ENCODE measurements at regions not wholly inside any gene's neighbourhood (a gene's known extent, or its start where the extent isn't known, plus 50 kb on each side); places are given as distances from the start of the nearest gene placed in this dataset.
"Not testable (repeated sequence)": the region's sequence is repeated elsewhere in the genome, so short reads cannot be mapped to it uniquely, and the experiment has no call there.

- no peak overlapping the region for H3K27ac Mint-ChIP-seq
- no peaks in the 10 kb centered on the region for H3K4me1 Mint-ChIP-seq (ENCODE audit: low read depth)
- peaks cover 4% of the 10 kb centered on the region for H3K27me3 Mint-ChIP-seq
- no peaks in the 10 kb centered on the region for H3K36me3 Mint-ChIP-seq (ENCODE audit: low read depth)
- H3K4me3 Mint-ChIP-seq = no peak overlapping the region
- H3K9me3 Mint-ChIP-seq = no peaks in the 10 kb centered on the region
- DNase-seq = no peak
Measured at GRCh38 chr3:197406266-197406665, 107.9 kb upstream of the DLG1 start.

GRCh38 chr3:197404754-197405153 lies 106.3 kb upstream of the DLG1 start:
- Mint-ChIP-seq H3K4me3 (no peak overlapping the region), H3K4me1 (ENCODE audit: low read depth) (no peaks in the 10 kb centered on the region), H3K27me3 (peaks cover 4% of the 10 kb centered on the region), H3K27ac (no peak overlapping the region), H3K36me3 (ENCODE audit: low read depth) (no peaks in the 10 kb centered on the region), H3K9me3 (no peaks in the 10 kb centered on the region)
- no peak for DNase-seq

DNA sequence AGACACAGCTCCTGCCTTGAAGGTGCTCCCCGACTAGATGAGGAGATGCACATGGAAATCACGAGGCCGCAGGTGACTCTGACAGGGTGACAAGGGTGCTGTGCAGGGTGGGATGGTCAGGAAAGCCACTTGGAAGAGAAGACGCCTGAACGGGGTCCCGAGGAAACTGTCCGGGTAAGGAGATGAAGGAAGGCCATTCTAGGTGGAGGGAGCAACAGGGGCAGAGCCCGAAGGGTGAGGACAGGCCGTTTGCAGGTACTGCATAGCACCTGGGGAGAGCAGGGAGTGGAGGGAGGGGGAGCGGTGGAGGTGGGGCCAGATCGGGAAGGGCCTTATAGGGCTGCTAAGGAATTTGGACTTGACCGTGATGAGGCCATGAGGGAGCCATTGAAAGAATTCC lies 105.6 kb upstream of the DLG1 start:
- peaks cover 4% of the 10 kb centered on the region for H3K27me3 Mint-ChIP-seq
- H3K27ac Mint-ChIP-seq = no peak overlapping the region
- DNase-seq = no peak
- no peaks in the 10 kb centered on the region for H3K4me1 Mint-ChIP-seq (ENCODE audit: low read depth)
- no peaks in the 10 kb centered on the region for H3K36me3 Mint-ChIP-seq (ENCODE audit: low read depth)
- no peak overlapping the region for H3K4me3 Mint-ChIP-seq
- H3K9me3 Mint-ChIP-seq = no peaks in the 10 kb centered on the region

- H3K4me3 Mint-ChIP-seq; DNase-seq; H3K27me3 Mint-ChIP-seq; H3K36me3 Mint-ChIP-seq (ENCODE audit: low read depth); H3K27ac Mint-ChIP-seq; H3K9me3 Mint-ChIP-seq: not testable (repeated sequence)
- peaks cover 13% of the 10 kb centered on the region for H3K4me1 Mint-ChIP-seq (ENCODE audit: low read depth)
Measured at GRCh38 chr3:197402401-197402800, 104.0 kb upstream of the DLG1 start.

DNA sequence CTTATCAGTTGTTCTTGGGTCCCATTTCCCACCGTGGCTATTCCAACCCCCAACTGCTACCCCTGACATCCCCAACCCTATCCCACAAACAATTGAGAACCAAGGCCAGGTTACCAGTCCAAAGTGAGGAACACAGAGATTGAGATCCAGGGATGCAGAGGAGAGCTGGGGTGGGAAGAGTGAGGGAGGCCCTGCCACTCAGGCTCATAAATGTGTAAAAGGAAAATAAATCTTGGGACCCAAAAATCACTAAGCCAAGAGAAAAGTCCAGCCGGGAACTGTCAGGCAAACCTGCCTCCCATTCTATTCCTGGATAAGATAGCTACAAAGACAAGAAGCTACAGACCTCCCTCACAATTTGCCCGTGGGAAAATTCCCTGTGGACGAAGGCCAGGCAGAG lies 101.1 kb upstream of the DLG1 start:
- no peak for DNase-seq
- no peak overlapping the region for H3K27ac Mint-ChIP-seq
- H3K36me3 Mint-ChIP-seq (ENCODE audit: low read depth) = no peaks in the 10 kb centered on the region
- H3K9me3 Mint-ChIP-seq = no peaks in the 10 kb centered on the region
- peaks cover 23% of the 10 kb centered on the region for H3K4me1 Mint-ChIP-seq (ENCODE audit: low read depth)
- H3K27me3 Mint-ChIP-seq = peaks cover 8% of the 10 kb centered on the region
- no peak overlapping the region for H3K4me3 Mint-ChIP-seq

DNA sequence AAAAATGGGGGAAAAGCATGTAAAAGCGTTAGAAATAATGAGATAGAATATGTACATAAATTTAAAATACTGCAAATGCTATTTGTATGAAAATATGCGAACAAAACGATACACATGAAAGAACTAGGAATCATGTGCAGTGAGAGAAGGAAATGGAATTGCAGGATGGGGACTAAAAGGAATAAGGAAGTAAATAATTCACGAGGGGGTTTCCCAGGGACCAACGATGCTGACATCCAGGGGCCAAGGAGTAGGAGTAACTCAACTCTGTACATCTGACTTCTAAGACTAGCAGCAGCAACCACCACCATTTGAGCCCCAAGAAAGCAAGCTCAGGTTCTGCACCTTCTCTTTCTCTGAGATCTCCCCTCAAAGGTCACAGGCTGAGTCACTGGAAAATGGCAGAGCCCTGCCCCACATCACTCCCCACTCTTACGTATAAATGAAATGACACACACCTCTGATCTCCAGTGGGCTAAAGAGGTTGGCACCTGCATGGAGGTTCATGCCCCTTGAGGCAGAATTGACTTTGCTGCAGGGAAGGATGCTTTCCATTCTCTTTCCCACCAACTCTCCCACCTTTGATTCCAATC lies 100.0 kb upstream of the DLG1 start:
- Mint-ChIP-seq H3K4me1 (ENCODE audit: low read depth) (peaks cover 28% of the 10 kb centered on the region), H3K9me3 (no peaks in the 10 kb centered on the region), H3K27me3 (peaks cover 8% of the 10 kb centered on the region), H3K27ac (no peak overlapping the region), H3K4me3 (no peak overlapping the region), H3K36me3 (ENCODE audit: low read depth) (no peaks in the 10 kb centered on the region)
- DNase-seq = no peak

DNA sequence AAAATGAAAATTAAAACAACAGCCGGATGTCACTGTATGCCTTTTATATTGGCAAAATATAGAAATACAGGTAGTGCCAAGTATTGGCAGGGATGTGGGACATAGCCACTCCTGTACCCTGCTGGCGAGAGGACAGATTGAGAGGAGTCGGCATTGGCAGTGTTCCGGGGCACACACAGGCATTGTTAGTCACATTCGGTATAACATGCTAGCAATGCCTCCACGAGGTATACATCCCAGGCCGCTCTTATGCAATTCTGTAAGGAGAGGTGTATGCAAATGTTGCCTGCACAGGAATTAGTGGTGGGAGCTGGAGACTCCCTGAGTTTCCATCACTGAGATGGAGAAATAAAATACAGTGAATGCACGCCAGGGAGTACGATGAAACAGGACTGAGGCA lies 99.4 kb upstream of the DLG1 start:
- Mint-ChIP-seq H3K9me3 (no peaks in the 10 kb centered on the region), H3K4me3 (no peak overlapping the region), H3K27me3 (peaks cover 13% of the 10 kb centered on the region), H3K27ac (no peak overlapping the region), H3K4me1 (ENCODE audit: low read depth) (peaks cover 28% of the 10 kb centered on the region), H3K36me3 (ENCODE audit: low read depth) (no peaks in the 10 kb centered on the region)
- no peak for DNase-seq

- DNase-seq = peak; percentile 53
- peak overlapping the region; percentile 41 for H3K27ac Mint-ChIP-seq
- peaks cover 22% of the 10 kb centered on the region for H3K27me3 Mint-ChIP-seq
- H3K9me3 Mint-ChIP-seq = no peaks in the 10 kb centered on the region
- H3K4me3 Mint-ChIP-seq = no peak overlapping the region
- no peaks in the 10 kb centered on the region for H3K36me3 Mint-ChIP-seq (ENCODE audit: low read depth)
- H3K4me1 Mint-ChIP-seq (ENCODE audit: low read depth) = peaks cover 28% of the 10 kb centered on the region
Measured at GRCh38 chr3:197394464-197395321, 96.3 kb upstream of the DLG1 start.

GRCh38 chr3:197394126-197394463 lies 95.7 kb upstream of the DLG1 start:
- not testable (repeated sequence) for DNase-seq; H3K36me3 Mint-ChIP-seq (ENCODE audit: low read depth); H3K4me3 Mint-ChIP-seq; H3K9me3 Mint-ChIP-seq
- Mint-ChIP-seq H3K27ac (peak overlapping the region; percentile 41), H3K4me1 (ENCODE audit: low read depth) (peaks cover 28% of the 10 kb centered on the region), H3K27me3 (peaks cover 22% of the 10 kb centered on the region)

- peaks cover 22% of the 10 kb centered on the region for H3K27me3 Mint-ChIP-seq
- no peak for DNase-seq
- H3K9me3 Mint-ChIP-seq = no peaks in the 10 kb centered on the region
- peaks cover 26% of the 10 kb centered on the region for H3K4me1 Mint-ChIP-seq (ENCODE audit: low read depth)
- no peaks in the 10 kb centered on the region for H3K36me3 Mint-ChIP-seq (ENCODE audit: low read depth)
- H3K4me3 Mint-ChIP-seq = no peak overlapping the region
- H3K27ac Mint-ChIP-seq = no peak overlapping the region
Measured at GRCh38 chr3:197393711-197394110, 95.3 kb upstream of the DLG1 start.

DNA sequence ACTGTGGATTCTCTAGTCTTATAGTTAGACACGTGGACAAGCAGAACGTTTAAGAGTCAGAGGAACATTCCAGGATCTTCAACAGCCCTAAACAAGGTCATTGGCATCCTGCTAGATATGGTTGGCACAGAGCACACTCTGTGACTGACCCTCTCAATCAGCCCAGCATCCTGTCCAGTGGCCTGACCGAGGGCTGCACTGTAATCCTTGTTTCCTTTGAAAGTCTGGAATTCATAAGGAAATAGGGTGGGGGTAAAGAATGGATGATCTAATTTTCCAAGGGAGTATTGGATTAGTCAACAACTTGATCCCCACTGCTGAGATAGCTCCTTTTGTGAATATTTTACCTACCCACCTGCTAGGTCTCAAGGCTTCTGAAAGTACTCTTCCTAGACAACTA lies 94.5 kb upstream of the DLG1 start:
- no peaks in the 10 kb centered on the region for H3K9me3 Mint-ChIP-seq
- DNase-seq = no peak
- no peak overlapping the region for H3K27ac Mint-ChIP-seq

GRCh38 chr3:197381371-197381770 lies 83.0 kb upstream of the DLG1 start:
- Mint-ChIP-seq H3K27ac (no peak overlapping the region), H3K9me3 (no peaks in the 10 kb centered on the region), H3K27me3 (peaks cover 6% of the 10 kb centered on the region), H3K36me3 (ENCODE audit: low read depth) (no peaks in the 10 kb centered on the region), H3K4me3 (no peak overlapping the region), H3K4me1 (ENCODE audit: low read depth) (no peaks in the 10 kb centered on the region)
- DNase-seq = no peak

More for the DNA sequence above, 94.5 kb upstream of the DLG1 start:
- Mint-ChIP-seq H3K4me1 (ENCODE audit: low read depth) (peaks cover 19% of the 10 kb centered on the region), H3K4me3 (no peak overlapping the region), H3K27me3 (peaks cover 22% of the 10 kb centered on the region), H3K36me3 (ENCODE audit: low read depth) (no peaks in the 10 kb centered on the region)

DNA sequence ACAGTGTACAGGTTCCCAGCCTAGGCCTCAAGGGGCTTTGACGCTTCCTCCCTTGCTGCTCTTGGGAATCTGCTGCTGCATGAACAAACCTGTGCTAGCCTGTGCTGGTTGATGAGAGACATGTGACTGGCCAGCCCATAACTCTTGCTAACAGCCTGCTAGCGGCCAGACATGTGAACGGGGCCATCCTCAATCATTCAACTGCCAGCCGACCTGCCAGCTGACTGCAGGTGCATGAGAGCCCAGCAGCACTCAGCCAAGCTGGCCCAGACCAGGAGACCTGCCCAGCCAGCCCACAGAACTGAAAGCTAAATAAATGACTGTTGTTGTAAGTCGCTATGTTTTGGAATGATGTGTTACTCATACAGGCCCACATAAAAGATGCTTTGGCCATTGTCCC lies 82.4 kb upstream of the DLG1 start:
- H3K27me3 Mint-ChIP-seq = peaks cover 6% of the 10 kb centered on the region
- no peak for DNase-seq

GRCh38 chr3:197378985-197379718 lies 80.7 kb upstream of the DLG1 start:
- no peaks in the 10 kb centered on the region for H3K36me3 Mint-ChIP-seq (ENCODE audit: low read depth)
- no peak overlapping the region for H3K27ac Mint-ChIP-seq
- H3K9me3 Mint-ChIP-seq = no peaks in the 10 kb centered on the region
- H3K4me3 Mint-ChIP-seq = no peak overlapping the region
- peaks cover 8% of the 10 kb centered on the region for H3K27me3 Mint-ChIP-seq
- DNase-seq = no peak
- H3K4me1 Mint-ChIP-seq (ENCODE audit: low read depth) = no peaks in the 10 kb centered on the region

More for the DNA sequence above, 82.4 kb upstream of the DLG1 start:
- Mint-ChIP-seq H3K27ac (no peak overlapping the region), H3K4me1 (ENCODE audit: low read depth) (no peaks in the 10 kb centered on the region), H3K36me3 (ENCODE audit: low read depth) (no peaks in the 10 kb centered on the region), H3K9me3 (no peaks in the 10 kb centered on the region), H3K4me3 (no peak overlapping the region)

All from activated T-cell treated with anti-CD3 and anti-CD28 coated beads, Interleukin-2, amount 50 U/mL, for 24 hours (primary cell).